HepG2 (cell line): ENCODE measurements at regions not wholly inside any gene's neighbourhood (a gene's known extent, or its start where the extent isn't known, plus 50 kb on each side); places are given as distances from the start of the nearest gene placed in this dataset.

Experiments
- ATAC-seq: fragments of 200-7000 bp; cut with Tn5 transposase; 3 replicates; pipeline ENCODE4 v1.9.1; 2020; ENCODE audit warnings: mild to moderate bottlenecking, moderate library complexity
- BruUV-seq: library from RNA; stranded (reverse); fragments of 400-500 nt; replicated peaks from 2 replicates; lab custom pipeline; 2021; lab: Mats Ljungman, UMichigan
- CTCF ChIA-PET: fragments of 300-600 bp; formaldehyde crosslinking; extraction: SDS; loops from one replicate; lab custom pipeline; 2021; ENCODE audit warnings: low total read pairs, inconsistent platforms, low intra/inter-chr PET ratio; lab: Yijun Ruan, JAX
- POLR2A ChIA-PET: fragments of 350-600 bp; sonication (Branson Sonifier 250); formaldehyde crosslinking; loops from one replicate; lab custom pipeline; 2020; ENCODE audit warnings: antibody characterized with exemption, inconsistent platforms; lab: Yijun Ruan, JAX
- DNase-seq: peaks from one replicate; pipeline ENCODE4 v3.0.0-alpha.2; 2015; ENCODE audit warnings: low spot score
- FAIRE-seq: peaks from 3 replicates; lab custom pipeline; 2011; peaks lifted over from hg19 to GRCh38; lab: Jason Lieb, UNC
- H2AFZ ChIP-seq: one replicate; pipeline ENCODE4 v1.6.1; 2011; ENCODE audit warnings: low read length, inconsistent platforms
- H3K27ac ChIP-seq: fragments of 300-600 bp; 3 replicates; pipeline ENCODE4 v1.8.0; 2011; ENCODE audit warnings: mixed run types, mild to moderate bottlenecking, mixed read lengths, low read length, inconsistent platforms; ENCODE audit not compliant: insufficient read depth; ENCODE audit errors: extremely low read length
- H3K27me3 ChIP-seq, 2 experiments: fragments of 200-600 bp in 1 of 2; 2 replicates in 1 of 2; 3 replicates in 1 of 2; pipeline versions ENCODE4 v1.6.0 to v1.8.0; 2011; ENCODE audit warnings: low read length in 2 of 2, mild to moderate bottlenecking in 2 of 2, moderate library complexity in 2 of 2, inconsistent platforms in 1 of 2; ENCODE audit not compliant: insufficient read depth in 2 of 2, control insufficient read depth in 1 of 2
- H3K36me3 ChIP-seq, 2 experiments: fragments of 200-600 bp in 1 of 2; replicated peaks in 1 of 2; 2 replicates in 1 of 2; 3 replicates in 1 of 2; pipeline versions ENCODE4 v1.5.1 to v1.8.0; 2011; ENCODE audit warnings: low read length in 2 of 2, inconsistent platforms in 1 of 2; ENCODE audit not compliant: insufficient read depth in 2 of 2, control insufficient read depth in 1 of 2
- H3K4me1 ChIP-seq: 2 replicates; pipeline ENCODE4 v1.5.1; 2012; ENCODE audit warnings: low read length, inconsistent platforms; ENCODE audit not compliant: insufficient read depth
- H3K4me2 ChIP-seq: 2 replicates; pipeline ENCODE4 v1.6.0; 2011; ENCODE audit warnings: low read depth, low read length, inconsistent platforms
- H3K4me3 ChIP-seq, 3 experiments: fragments of 200-600 bp in 1 of 3; sonication (generic), shearing (Covaris generic) in 1 of 3; replicated peaks in 1 of 3; 2 replicates each; pipeline ENCODE4 v1.5.1; 2011 to 2016; ENCODE audit warnings: low read length in 3 of 3, inconsistent platforms in 2 of 3, low read depth in 2 of 3, mild to moderate bottlenecking in 2 of 3, control low read depth in 1 of 3, mixed read lengths in 1 of 3; ENCODE audit not compliant: insufficient read depth in 1 of 3
- H3K79me2 ChIP-seq: one replicate; pipeline ENCODE4 v1.6.1; 2011; ENCODE audit warnings: low read length, inconsistent platforms; ENCODE audit not compliant: insufficient read depth
- H3K9ac ChIP-seq: 2 replicates; pipeline ENCODE4 v1.6.0; 2011; ENCODE audit warnings: mild to moderate bottlenecking, low read depth, low read length, inconsistent platforms; ENCODE audit not compliant: insufficient read depth
- H3K9me3 ChIP-seq: 2 replicates; pipeline ENCODE4 v1.5.1; 2012; ENCODE audit warnings: mild to moderate bottlenecking, low read length
- H4K20me1 ChIP-seq: 2 replicates; pipeline ENCODE4 v1.6.0; 2011; ENCODE audit warnings: inconsistent platforms, mild to moderate bottlenecking, low read length, moderate library complexity; ENCODE audit not compliant: insufficient read depth
- EZH2 ChIP-seq: conservative IDR thresholded peaks from 2 replicates; pipeline ENCODE4 v1.6.1; 2012; ENCODE audit warnings: mild to moderate bottlenecking, low read depth, low read length, moderate library complexity
- IRX3 ChIP-seq: sonication (generic); formaldehyde crosslinking; IDR thresholded peaks from 2 replicates; pipeline ENCODE4 v1.8.1; 2023; ENCODE audit warnings: mild to moderate bottlenecking, low read depth, missing genetic modification reagents, borderline replicate concordance
- MAFK ChIP-seq, 2 experiments: IDR thresholded peaks in 1 of 2; conservative IDR thresholded peaks in 1 of 2; 2 replicates each; pipeline ENCODE4 v1.6.1; 2011; ENCODE audit warnings: improper control_type of control experiment in 2 of 2, low read length in 2 of 2
- NBN ChIP-seq: fragments of 450-650 bp; conservative IDR thresholded peaks from 2 replicates; pipeline ENCODE4 v1.6.1; 2017
- NFYB ChIP-seq: sonication (generic); formaldehyde crosslinking; IDR thresholded peaks from 2 replicates; pipeline ENCODE4 v1.4.0; 2020; ENCODE audit warnings: missing genetic modification reagents
- PTBP1 ChIP-seq: fragments of 200-400 bp; formaldehyde crosslinking; IDR thresholded peaks from 2 replicates; pipeline ENCODE4 v1.6.1; 2018; ENCODE audit warnings: low read length, low read depth; ENCODE audit not compliant: poor library complexity, severe bottlenecking
- RBAK ChIP-seq: sonication (generic); formaldehyde crosslinking; IDR thresholded peaks from 2 replicates; pipeline ENCODE4 v1.5.1; 2020; ENCODE audit warnings: mild to moderate bottlenecking, missing genetic modification reagents
- RXRA ChIP-seq: sonication (generic); formaldehyde crosslinking; IDR thresholded peaks from 2 replicates; pipeline ENCODE4 v1.5.1; 2020; ENCODE audit warnings: missing genetic modification reagents
- TOE1 ChIP-seq: sonication (generic); formaldehyde crosslinking; IDR thresholded peaks from 2 replicates; pipeline ENCODE4 v1.4.0; 2020; ENCODE audit warnings: mild to moderate bottlenecking, missing genetic modification reagents
- YEATS4 ChIP-seq: sonication (generic); formaldehyde crosslinking; IDR thresholded peaks from 2 replicates; pipeline ENCODE4 v1.4.0; 2020; ENCODE audit warnings: missing genetic modification reagents, borderline replicate concordance
- ZFP82 ChIP-seq: sonication (generic); formaldehyde crosslinking; IDR thresholded peaks from 2 replicates; pipeline ENCODE4 v1.5.1; 2020; ENCODE audit warnings: mild to moderate bottlenecking, missing genetic modification reagents, borderline replicate concordance
- ZNF564 ChIP-seq: sonication (generic); formaldehyde crosslinking; IDR thresholded peaks from 2 replicates; pipeline ENCODE4 v1.8.1; 2023; ENCODE audit warnings: mild to moderate bottlenecking, missing genetic modification reagents
- ZNF737 ChIP-seq: sonication (generic); formaldehyde crosslinking; IDR thresholded peaks from 2 replicates; pipeline ENCODE4 v1.5.0; 2020; ENCODE audit warnings: missing genetic modification reagents, mild to moderate bottlenecking, borderline replicate concordance
- WGBS: methylation state at CpG from one replicate; pipeline ENCODE4 v1.1.6; 2017; ENCODE audit warnings: low lambda C conversion rate; 5-methylcytosine and 5-hydroxymethylcytosine counted together
- in situ Hi-C: cut with HindIII; loops from 2 replicates; pipeline ENCODE4 v1.10.0; 2017; ENCODE audit warnings: low pct_unique_long_range_greater_than_20kb; ENCODE audit not compliant: extremely low pct_ligation_motif_present
- intact Hi-C: fragments of 100-400 bp; cut with micrococcal nuclease; formaldehyde crosslinking; loops from one replicate; pipeline ENCODE4 v1.10.0; 2022; ENCODE audit not compliant: unreplicated experiment
- TF ChIP-seq, protein P1 (sequence below): fragments of 450-650 bp; IDR thresholded peaks from 2 replicates; pipeline ENCODE4 v1.6.1; 2017; ENCODE audit warnings: mild to moderate bottlenecking
- TF ChIP-seq, protein P2 (sequence below): fragments of 450-650 bp; IDR thresholded peaks from 2 replicates; pipeline ENCODE4 v1.6.1; 2017

DNA sequence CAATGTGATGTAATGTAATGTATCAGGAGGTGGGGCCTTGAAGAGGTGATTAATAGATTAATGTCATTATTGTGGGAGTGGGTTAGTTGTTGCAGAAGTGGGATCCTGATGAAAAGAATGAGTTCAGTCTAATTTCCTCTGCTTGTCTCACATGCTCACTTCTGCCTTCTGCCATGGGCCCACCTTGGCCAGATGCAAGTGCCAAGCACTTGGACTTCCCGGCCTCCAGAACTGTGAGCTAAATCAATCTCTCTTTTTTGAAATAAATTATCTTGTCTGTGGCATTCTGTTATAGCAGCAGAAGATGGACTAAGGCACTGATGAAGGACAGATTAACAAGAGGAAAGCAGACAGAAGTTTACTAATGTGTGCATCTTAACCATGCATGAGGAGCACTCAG lies 123.9 kb downstream of the ETS2 start:
- in situ Hi-C loops: no loop called here
- no peaks in the 10 kb centered on the region for H3K36me3 ChIP-seq
- peak; percentile 99 for TF ChIP-seq ZNF564 (CRISPR knock-in tag)
- no peak for TF ChIP-seq NBN

GRCh38 chr21:38929142-38929541 lies 123.4 kb downstream of the ETS2 start:
- H3K9me3 ChIP-seq: peaks cover 6% of the 10 kb centered on the region; the same call in 1 of the 2 replicates
- no peaks in the 10 kb centered on the region for H3K36me3 ChIP-seq
- no peak for ATAC-seq
- H3K27me3 ChIP-seq: no peaks in the 10 kb centered on the region; a peak in 1 of 5 replicates
- CTCF ChIA-PET: no interaction called here
- no peak for FAIRE-seq
- no peak overlapping the region for H3K27ac ChIP-seq
- no peaks in the 10 kb centered on the region for H4K20me1 ChIP-seq
- peaks cover 18% of the 10 kb centered on the region; the same call in 1 of the 2 replicates for H3K4me1 ChIP-seq
- no TSS peak for BruUV-seq
- no peak overlapping the region for H3K4me3 ChIP-seq
- 60% methylated on average over 1 of the region's 1 CpG for WGBS
- H3K9ac ChIP-seq: no peak overlapping the region
- in situ Hi-C loops (no loop called here), intact Hi-C loops (no loop called here)
- POLR2A ChIA-PET: no interaction called here
- no peak overlapping the region for H3K4me2 ChIP-seq
- H3K79me2 ChIP-seq: no peaks in the 10 kb centered on the region
- H2AFZ ChIP-seq: no peak overlapping the region
- DNase-seq: no peak
- TF ChIP-seq TOE1 (no peak), RXRA (no peak), EZH2 (no peak), NFYB (no peak), PTBP1 (no peak), RBAK (CRISPR knock-in tag) (no peak), ZNF737 (CRISPR knock-in tag) (no peak), MAFK (conservative IDR thresholded peaks at IDR 0.05 in 1 of 2, IDR thresholded peaks at IDR 0.05 in 1 of 2; ENCODE audit: low read length in 2 of 2) (no peak), YEATS4 (CRISPR knock-in tag) (no peak), IRX3 (CRISPR knock-in tag) (no peak), ZFP82 (CRISPR knock-in tag) (no peak)
- TF ChIP-seq, protein P1, sequence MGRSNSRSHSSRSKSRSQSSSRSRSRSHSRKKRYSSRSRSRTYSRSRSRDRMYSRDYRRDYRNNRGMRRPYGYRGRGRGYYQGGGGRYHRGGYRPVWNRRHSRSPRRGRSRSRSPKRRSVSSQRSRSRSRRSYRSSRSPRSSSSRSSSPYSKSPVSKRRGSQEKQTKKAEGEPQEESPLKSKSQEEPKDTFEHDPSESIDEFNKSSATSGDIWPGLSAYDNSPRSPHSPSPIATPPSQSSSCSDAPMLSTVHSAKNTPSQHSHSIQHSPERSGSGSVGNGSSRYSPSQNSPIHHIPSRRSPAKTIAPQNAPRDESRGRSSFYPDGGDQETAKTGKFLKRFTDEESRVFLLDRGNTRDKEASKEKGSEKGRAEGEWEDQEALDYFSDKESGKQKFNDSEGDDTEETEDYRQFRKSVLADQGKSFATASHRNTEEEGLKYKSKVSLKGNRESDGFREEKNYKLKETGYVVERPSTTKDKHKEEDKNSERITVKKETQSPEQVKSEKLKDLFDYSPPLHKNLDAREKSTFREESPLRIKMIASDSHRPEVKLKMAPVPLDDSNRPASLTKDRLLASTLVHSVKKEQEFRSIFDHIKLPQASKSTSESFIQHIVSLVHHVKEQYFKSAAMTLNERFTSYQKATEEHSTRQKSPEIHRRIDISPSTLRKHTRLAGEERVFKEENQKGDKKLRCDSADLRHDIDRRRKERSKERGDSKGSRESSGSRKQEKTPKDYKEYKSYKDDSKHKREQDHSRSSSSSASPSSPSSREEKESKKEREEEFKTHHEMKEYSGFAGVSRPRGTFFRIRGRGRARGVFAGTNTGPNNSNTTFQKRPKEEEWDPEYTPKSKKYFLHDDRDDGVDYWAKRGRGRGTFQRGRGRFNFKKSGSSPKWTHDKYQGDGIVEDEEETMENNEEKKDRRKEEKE: no peak
- TF ChIP-seq, protein P2, sequence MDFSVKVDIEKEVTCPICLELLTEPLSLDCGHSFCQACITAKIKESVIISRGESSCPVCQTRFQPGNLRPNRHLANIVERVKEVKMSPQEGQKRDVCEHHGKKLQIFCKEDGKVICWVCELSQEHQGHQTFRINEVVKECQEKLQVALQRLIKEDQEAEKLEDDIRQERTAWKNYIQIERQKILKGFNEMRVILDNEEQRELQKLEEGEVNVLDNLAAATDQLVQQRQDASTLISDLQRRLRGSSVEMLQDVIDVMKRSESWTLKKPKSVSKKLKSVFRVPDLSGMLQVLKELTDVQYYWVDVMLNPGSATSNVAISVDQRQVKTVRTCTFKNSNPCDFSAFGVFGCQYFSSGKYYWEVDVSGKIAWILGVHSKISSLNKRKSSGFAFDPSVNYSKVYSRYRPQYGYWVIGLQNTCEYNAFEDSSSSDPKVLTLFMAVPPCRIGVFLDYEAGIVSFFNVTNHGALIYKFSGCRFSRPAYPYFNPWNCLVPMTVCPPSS: no peak

More for the DNA sequence above, 123.9 kb downstream of the ETS2 start:
- H3K79me2 ChIP-seq: no peaks in the 10 kb centered on the region
- H3K9ac ChIP-seq: no peak overlapping the region
- no peak overlapping the region for H3K27ac ChIP-seq
- H3K4me3 ChIP-seq: no peak overlapping the region
- no peak overlapping the region for H3K4me2 ChIP-seq
- CTCF ChIA-PET: no interaction called here
- H2AFZ ChIP-seq: no peak overlapping the region
- H3K4me1 ChIP-seq: peaks cover 18% of the 10 kb centered on the region; the same call in 1 of the 2 replicates
- DNase-seq: no peak
- BruUV-seq: no TSS peak
- no peak for ATAC-seq
- no peak for FAIRE-seq
- no peaks in the 10 kb centered on the region for H4K20me1 ChIP-seq
- peaks cover 6% of the 10 kb centered on the region; the same call in 1 of the 2 replicates for H3K9me3 ChIP-seq
- POLR2A ChIA-PET: no interaction called here
- no peaks in the 10 kb centered on the region; a peak in 1 of 5 replicates for H3K27me3 ChIP-seq
- intact Hi-C loops: no loop called here
- 93% methylated on average over 1 of the region's 1 CpG for WGBS
